ENCODE measurements at regions not wholly inside any gene's neighbourhood (a gene's known extent, or its start where the extent isn't known, plus 50 kb on each side); places are given as distances from the start of the nearest gene placed in this dataset.

DNA sequence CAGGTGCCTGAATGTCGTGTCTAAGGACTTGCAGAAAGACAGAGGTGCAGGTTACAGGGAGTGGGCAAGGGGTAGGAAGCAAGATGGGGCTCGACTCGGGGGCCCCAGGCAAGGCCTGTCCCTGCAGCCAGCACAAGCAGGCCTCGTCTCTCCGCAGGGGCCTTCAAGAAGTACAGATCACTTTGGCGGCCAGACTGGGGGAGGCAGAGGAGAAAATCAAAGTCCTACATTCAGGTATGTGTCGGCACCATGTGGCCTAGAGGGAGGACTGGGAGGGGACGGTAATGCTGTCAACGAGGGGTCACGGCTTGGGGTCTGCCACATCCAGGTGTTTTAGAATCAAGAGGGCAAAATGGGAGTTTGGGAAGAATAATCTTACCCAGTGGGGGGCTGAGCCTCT, 73.7 kb downstream of the PHETA1 start:
- Histone ChIP-seq H3K4me1 (ENCODE audit: control insufficient read depth, insufficient read depth, low read length) (no peaks in the 10 kb centered on the region), H3K9me3 (replicated peaks; ENCODE audit: control insufficient read depth, insufficient read depth, low read length) (no peaks in the 10 kb centered on the region; the same call in 2 of the 3 replicates), H2AFZ (ENCODE audit: control insufficient read depth, low read depth, low read length) (no peak overlapping the region), H3K27ac (ENCODE audit: control insufficient read depth, insufficient read depth) (no peak overlapping the region), H3K36me3 (ENCODE audit: control insufficient read depth in 2 of 2, insufficient read depth in 2 of 2, low read length in 1 of 2) (no peaks in the 10 kb centered on the region), H3K9ac (ENCODE audit: control insufficient read depth, insufficient read depth, low read length) (no peak overlapping the region), H3K4me3 (no peak overlapping the region), H3K79me2 (ENCODE audit: control insufficient read depth, insufficient read depth, low read length) (no peaks in the 10 kb centered on the region), H3K4me2 (ENCODE audit: control insufficient read depth, insufficient read depth) (no peak overlapping the region), H4K20me1 (ENCODE audit: control insufficient read depth, insufficient read depth) (no peaks in the 10 kb centered on the region), H3K27me3 (replicated peaks in 1 of 2; ENCODE audit: control insufficient read depth in 2 of 2, insufficient read depth in 2 of 2, low read length in 1 of 2) (no peaks in the 10 kb centered on the region)
- DNase-seq (ENCODE audit: low read depth, low spot score) (no peak), ATAC-seq (no peak), FAIRE-seq (no peak)
- ChIA-PET CTCF (no interaction called here), SMC1A (ENCODE audit: uncharacterized antibody, unreplicated experiment) (no interaction called here), POLR2A (no interaction called here), RAD21 (ENCODE audit: unreplicated experiment) (no interaction called here)
- intact Hi-C loops (cut with micrococcal nuclease; ENCODE audit: unreplicated experiment) (no loop called here), in situ Hi-C loops (cut with MboI) (no loop called here)
- 49% methylated on average over 10 of the region's 10 CpGs for WGBS (ENCODE audit: insufficient coverage, insufficient replicate concordance, low lambda C conversion rate, missing lambda C conversion rate)
- TF ChIP-seq, protein P1, sequence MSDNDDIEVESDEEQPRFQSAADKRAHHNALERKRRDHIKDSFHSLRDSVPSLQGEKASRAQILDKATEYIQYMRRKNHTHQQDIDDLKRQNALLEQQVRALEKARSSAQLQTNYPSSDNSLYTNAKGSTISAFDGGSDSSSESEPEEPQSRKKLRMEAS (IDR thresholded peaks at IDR 0.05; ENCODE audit: low read depth, low read length): no peak
- no peak for TF ChIP-seq WRNIP1 (IDR thresholded peaks at IDR 0.05; ENCODE audit: borderline replicate concordance, low read depth, low read length)
- TF ChIP-seq KLF5 (IDR thresholded peaks at IDR 0.05; ENCODE audit: partially characterized antibody): no peak
- TF ChIP-seq BCL11A (IDR thresholded peaks at IDR 0.05; ENCODE audit: low read depth, low read length): no peak
- TF ChIP-seq, protein P2, sequence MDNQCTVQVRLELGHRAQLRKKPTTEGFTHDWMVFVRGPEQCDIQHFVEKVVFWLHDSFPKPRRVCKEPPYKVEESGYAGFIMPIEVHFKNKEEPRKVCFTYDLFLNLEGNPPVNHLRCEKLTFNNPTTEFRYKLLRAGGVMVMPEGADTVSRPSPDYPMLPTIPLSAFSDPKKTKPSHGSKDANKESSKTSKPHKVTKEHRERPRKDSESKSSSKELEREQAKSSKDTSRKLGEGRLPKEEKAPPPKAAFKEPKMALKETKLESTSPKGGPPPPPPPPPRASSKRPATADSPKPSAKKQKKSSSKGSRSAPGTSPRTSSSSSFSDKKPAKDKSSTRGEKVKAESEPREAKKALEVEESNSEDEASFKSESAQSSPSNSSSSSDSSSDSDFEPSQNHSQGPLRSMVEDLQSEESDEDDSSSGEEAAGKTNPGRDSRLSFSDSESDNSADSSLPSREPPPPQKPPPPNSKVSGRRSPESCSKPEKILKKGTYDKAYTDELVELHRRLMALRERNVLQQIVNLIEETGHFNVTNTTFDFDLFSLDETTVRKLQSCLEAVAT (IDR thresholded peaks at IDR 0.05): no peak
- no peak for TF ChIP-seq SPI1 (IDR thresholded peaks at IDR 0.05; ENCODE audit: borderline replicate concordance, insufficient read depth, low read depth, low read length)
- no peak for TF ChIP-seq IKZF2 (IDR thresholded peaks at IDR 0.05)
- TF ChIP-seq ZZZ3 (IDR thresholded peaks at IDR 0.05; ENCODE audit: control insufficient read depth, insufficient read length, low read depth): no peak
- TF ChIP-seq GATAD2B (conservative IDR thresholded peaks at IDR 0.05; ENCODE audit: low read depth): no peak
- BruUV-seq (replicated peaks): no TSS peak
